Ureter (tissue), 1 donor: ENCODE measurements at regions not wholly inside any gene's neighbourhood (a gene's known extent, or its start where the extent isn't known, plus 50 kb on each side); places are given as distances from the start of the nearest gene placed in this dataset.
"Not testable (repeated sequence)": the region's sequence is repeated elsewhere in the genome, so short reads cannot be mapped to it uniquely, and the experiment has no call there.

Experiments used
- DNase-seq: peaks from one replicate; pipeline ENCODE4 v3.0.0-alpha.2; 2020; ENCODE audit warnings: low spot score
- donor health status: DM: yes; HTN: yes; CAD: no.

- DNase-seq, result no peak
These were observed 176.1 kb upstream of the KLF6 start for GRCh38 chr10:3961082-3961481.

GRCh38 chr10:3960496-3960895, 175.5 kb upstream of the KLF6 start:
- DNase-seq, result no peak

GRCh38 chr10:3959370-3960325, 174.6 kb upstream of the KLF6 start:
- DNase-seq, result no peak

GRCh38 chr10:3958472-3958996, 173.5 kb upstream of the KLF6 start:
- DNase-seq, result no peak

- DNase-seq, result no peak
These were observed 171.1 kb upstream of the KLF6 start for GRCh38 chr10:3955955-3956617.

- DNase-seq, result no peak
These were observed 170.5 kb upstream of the KLF6 start for GRCh38 chr10:3955493-3955892.

- DNase-seq, result no peak
These were observed 169.6 kb upstream of the KLF6 start for GRCh38 chr10:3954615-3955014.

- not testable (repeated sequence) for DNase-seq
These were observed 169.0 kb upstream of the KLF6 start for GRCh38 chr10:3954007-3954406.

GRCh38 chr10:3951993-3952392, 167.0 kb upstream of the KLF6 start:
- no peak for DNase-seq

- no peak for DNase-seq
These were observed 165.8 kb upstream of the KLF6 start for GRCh38 chr10:3950676-3951275.

GRCh38 chr10:3949711-3950110, 164.7 kb upstream of the KLF6 start:
- DNase-seq, result no peak

- DNase-seq, result peak; percentile 61
These were observed 163.8 kb upstream of the KLF6 start for GRCh38 chr10:3948843-3949242.

GRCh38 chr10:3946234-3947229, 161.5 kb upstream of the KLF6 start:
- no peak for DNase-seq

GRCh38 chr10:3945026-3945425, 160.0 kb upstream of the KLF6 start:
- DNase-seq, result no peak

GRCh38 chr10:3944591-3944990, 159.6 kb upstream of the KLF6 start:
- DNase-seq, result no peak

- DNase-seq, result no peak
These were observed 158.8 kb upstream of the KLF6 start for GRCh38 chr10:3943695-3944257.

- no peak for DNase-seq
These were observed 158.0 kb upstream of the KLF6 start for GRCh38 chr10:3942937-3943489.

GRCh38 chr10:3941676-3942075, 156.7 kb upstream of the KLF6 start:
- DNase-seq, result no peak

GRCh38 chr10:3936422-3937040, 151.5 kb upstream of the KLF6 start:
- DNase-seq, result no peak

- DNase-seq, result no peak
These were observed 150.9 kb upstream of the KLF6 start for GRCh38 chr10:3935933-3936359.
